Lower leg skin (tissue), 4 donors: ENCODE measurements at regions not wholly inside any gene's neighbourhood (a gene's known extent, or its start where the extent isn't known, plus 50 kb on each side); places are given as distances from the start of the nearest gene placed in this dataset.

Experiments
- DNase-seq, 2 donors: peaks; one replicate each; pipeline ENCODE4 v3.0.0-alpha.2; 2019; ENCODE audit warnings: low spot score in 2 of 2
- H3K4me3 ChIP-seq: fragments of 200-600 bp; sonication (generic); 2 replicates; pipeline ENCODE4 v1.5.1; 2017; ENCODE audit warnings: mild to moderate bottlenecking, low read depth; ENCODE audit not compliant: poor library complexity, severe bottlenecking
- CTCF ChIP-seq, 3 donors: fragments of 450-650 bp; IDR thresholded peaks; one replicate each; pipeline ENCODE4 v1.5.1; 2016; ENCODE audit warnings: antibody characterized with exemption in 3 of 3, mild to moderate bottlenecking in 3 of 3, moderate library complexity in 2 of 3
- POLR2A ChIP-seq, 2 donors: fragments of 450-650 bp; IDR thresholded peaks; one replicate each; pipeline ENCODE4 v1.6.1; 2016 to 2017; ENCODE audit warnings: antibody characterized with exemption in 2 of 2, mild to moderate bottlenecking in 1 of 2, moderate library complexity in 1 of 2
- WGBS, 2 donors: methylation state at CpG; one replicate each; pipeline ENCODE4 v1.1.5; 2018; 5-methylcytosine and 5-hydroxymethylcytosine counted together
- intact Hi-C: fragments of 100-400 bp; cut with DNase I; formaldehyde crosslinking; loops from one replicate; pipeline ENCODE4 v1.15.0; 2023; ENCODE audit warnings: low total_unique reads

- WGBS, 2 donors = 73 to 74% methylated on average over 6 of the region's 6 CpGs
- intact Hi-C loops = no loop called here
- no peak overlapping the region for H3K4me3 ChIP-seq
- DNase-seq = no peak
- TF ChIP-seq POLR2A (IDR thresholded peaks at IDR 0.05) (no peak), CTCF (IDR thresholded peaks at IDR 0.05) (no peak)
Observed at GRCh38 chr12:79524507-79525148, 166.1 kb downstream of the PAWR start.

GRCh38 chr12:79522989-79523386, 167.8 kb downstream of the PAWR start:
- intact Hi-C loops = no loop called here
- TF ChIP-seq POLR2A (IDR thresholded peaks at IDR 0.05) = no peak
- TF ChIP-seq CTCF (IDR thresholded peaks at IDR 0.05) = no peak
- DNase-seq = no peak
- no peak overlapping the region for H3K4me3 ChIP-seq
- WGBS, 2 donors = 72 to 83% methylated on average over 2 of the region's 2 CpGs

- no peak for DNase-seq
- intact Hi-C loops = no loop called here
- no peak for TF ChIP-seq CTCF (IDR thresholded peaks at IDR 0.05)
- TF ChIP-seq POLR2A (IDR thresholded peaks at IDR 0.05) = no peak
- WGBS, 2 donors = 57 to 65% methylated on average over 11 of the region's 11 CpGs
- H3K4me3 ChIP-seq = no peak overlapping the region
Observed at GRCh38 chr12:79522257-79522988, 168.3 kb downstream of the PAWR start.

- no peak for DNase-seq
- WGBS, 2 donors = 67 to 68% methylated on average over 1 of the region's 1 CpG
- intact Hi-C loops = no loop called here
- TF ChIP-seq POLR2A (IDR thresholded peaks at IDR 0.05) (no peak), CTCF (IDR thresholded peaks at IDR 0.05) (no peak)
- no peak overlapping the region for H3K4me3 ChIP-seq
Observed at GRCh38 chr12:79521576-79521975, 169.2 kb downstream of the PAWR start.

- 91 to 95% methylated on average over 2 of the region's 2 CpGs for WGBS, 2 donors
- TF ChIP-seq POLR2A (IDR thresholded peaks at IDR 0.05) (no peak), CTCF (IDR thresholded peaks at IDR 0.05) (no peak)
- no peak for DNase-seq
- no peak overlapping the region for H3K4me3 ChIP-seq
- intact Hi-C loops = no loop called here
Observed at GRCh38 chr12:79517363-79517762, 173.4 kb downstream of the PAWR start.
